MCF 10A (cell line): ENCODE measurements at regions not wholly inside any gene's neighbourhood (a gene's known extent, or its start where the extent isn't known, plus 50 kb on each side); places are given as distances from the start of the nearest gene placed in this dataset.

Experiments
- BruUV-seq: library from RNA; stranded (reverse); fragments of 400-500 nt; replicated peaks from 2 replicates; lab custom pipeline; 2021; lab: Mats Ljungman, UMichigan
- CTCF ChIA-PET: fragments of 300-600 bp; sonication (Branson Sonifier 250); formaldehyde crosslinking; extraction: SDS; loops from one replicate; lab custom pipeline; 2021; ENCODE audit warnings: antibody characterized with exemption, inconsistent platforms; lab: Yijun Ruan, JAX
- POLR2A ChIA-PET: fragments of 300-600, 350-650 bp; sonication (Branson Sonifier 250); formaldehyde crosslinking; extraction: SDS; loops from one replicate; lab custom pipeline; 2020; ENCODE audit warnings: antibody characterized with exemption, inconsistent platforms; lab: Yijun Ruan, JAX
- DNase-seq: peaks from one replicate; pipeline ENCODE4 v3.0.0-alpha.2; 2018; ENCODE audit not compliant: unreplicated experiment
- H3K27ac Mint-ChIP-seq: one replicate; pipeline ENCODE4 v1.8.0; 2022; ENCODE audit warnings: mild to moderate bottlenecking, low read depth, mixed read lengths; ENCODE audit not compliant: unreplicated experiment
- H3K27me3 Mint-ChIP-seq: one replicate; pipeline ENCODE4 v1.8.0; 2022; ENCODE audit warnings: mixed read lengths; ENCODE audit not compliant: insufficient read depth, unreplicated experiment
- H3K36me3 Mint-ChIP-seq: one replicate; pipeline ENCODE4 v1.8.0; 2022; ENCODE audit warnings: mild to moderate bottlenecking, moderate library complexity, mixed read lengths; ENCODE audit not compliant: insufficient read depth, unreplicated experiment
- H3K4me1 Mint-ChIP-seq: one replicate; pipeline ENCODE4 v1.8.0; 2022; ENCODE audit warnings: mixed read lengths; ENCODE audit not compliant: insufficient read depth, unreplicated experiment
- H3K4me3 Mint-ChIP-seq: one replicate; pipeline ENCODE4 v1.8.0; 2022; ENCODE audit warnings: mild to moderate bottlenecking, moderate library complexity, mixed read lengths; ENCODE audit not compliant: unreplicated experiment
- H3K9me3 Mint-ChIP-seq: one replicate; pipeline ENCODE4 v1.8.0; 2022; ENCODE audit warnings: mixed read lengths; ENCODE audit not compliant: unreplicated experiment
- CTCF ChIP-seq: fragments of 200-600 bp; IDR thresholded peaks from one replicate; pipeline ENCODE4 v1.8.0; 2022; ENCODE audit warnings: antibody characterized with exemption, mild to moderate bottlenecking; ENCODE audit not compliant: unreplicated experiment
- intact Hi-C: fragments of 100-400 bp; cut with micrococcal nuclease; formaldehyde crosslinking; loops from 2 replicates; pipeline ENCODE4 v1.14.1; 2022

DNA sequence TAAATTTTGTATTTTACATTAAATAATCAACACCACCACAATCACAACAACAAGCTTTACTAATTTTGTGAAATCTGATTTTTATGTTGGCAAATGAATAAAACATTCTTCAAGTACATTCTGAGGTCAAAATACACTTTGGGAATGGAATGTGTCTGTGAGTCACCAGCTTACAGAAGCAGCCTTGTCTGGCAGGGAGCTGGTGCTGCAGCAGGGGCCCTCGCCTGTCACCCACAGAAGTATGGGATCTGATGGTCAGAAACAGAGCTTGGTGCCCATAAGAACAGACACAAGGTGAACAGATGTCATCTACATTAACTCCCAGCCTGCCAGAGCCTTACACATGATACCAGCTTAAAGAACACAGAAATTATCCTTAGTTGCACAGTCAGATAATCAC, 496.9 kb downstream of the CCSER2 start:
- BruUV-seq = no TSS peak
- H3K4me1 Mint-ChIP-seq = no peaks in the 10 kb centered on the region
- H3K36me3 Mint-ChIP-seq = no peaks in the 10 kb centered on the region
- H3K9me3 Mint-ChIP-seq = no peaks in the 10 kb centered on the region
- no peaks in the 10 kb centered on the region for H3K27me3 Mint-ChIP-seq
- ChIA-PET POLR2A (no interaction called here), CTCF (interaction anchor here (0.5 to 1.2 kb wide), 4 partner anchors 12 to 1548 kb away, joined by 3 to 6 read pairs (median 3); no protein-coding TSS in a partner anchor)
- peak; percentile 59 for DNase-seq
- TF ChIP-seq CTCF = no peak
- no peak overlapping the region for H3K4me3 Mint-ChIP-seq
- intact Hi-C loops = no loop called here
- H3K27ac Mint-ChIP-seq = no peak overlapping the region

- Mint-ChIP-seq H3K36me3 (no peaks in the 10 kb centered on the region), H3K27ac (no peak overlapping the region), H3K27me3 (no peaks in the 10 kb centered on the region), H3K4me3 (no peak overlapping the region), H3K4me1 (no peaks in the 10 kb centered on the region), H3K9me3 (no peaks in the 10 kb centered on the region)
- intact Hi-C loops = no loop called here
- no TSS peak for BruUV-seq
- DNase-seq = no peak
- ChIA-PET POLR2A (interaction anchor here (0.6 kb wide), 2 partner anchors 62 to 78 kb away, joined by 3 read pairs; no protein-coding TSS in a partner anchor), CTCF (no interaction called here)
- TF ChIP-seq CTCF = no peak
Measured at GRCh38 chr10:84826704-84827103, 498.3 kb downstream of the CCSER2 start.

DNA sequence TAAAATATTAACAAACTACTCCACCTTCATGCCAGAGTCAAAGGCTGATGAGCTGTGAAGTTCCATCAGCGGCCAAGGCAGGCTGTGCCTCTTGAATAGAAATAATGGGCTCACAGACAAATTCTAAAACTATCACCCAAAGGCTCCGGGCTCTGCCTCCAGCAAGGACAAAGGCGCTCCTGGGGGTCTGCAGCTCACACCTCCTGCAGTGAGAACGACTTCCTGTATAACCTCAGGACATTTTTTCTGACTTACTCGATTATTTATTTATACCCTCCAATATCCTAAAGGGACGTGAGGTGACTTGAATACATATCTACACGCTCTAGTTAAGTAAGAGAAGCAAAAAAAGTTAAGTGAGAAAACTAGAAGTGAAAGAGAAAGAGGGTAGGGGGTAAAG, 500.7 kb downstream of the CCSER2 start:
- no peak for TF ChIP-seq CTCF
- Mint-ChIP-seq H3K36me3 (no peaks in the 10 kb centered on the region), H3K27me3 (no peaks in the 10 kb centered on the region), H3K27ac (no peak overlapping the region), H3K4me3 (no peak overlapping the region), H3K4me1 (no peaks in the 10 kb centered on the region), H3K9me3 (no peaks in the 10 kb centered on the region)
- intact Hi-C loops = no loop called here
- DNase-seq = no peak
- BruUV-seq = no TSS peak
- POLR2A ChIA-PET = no interaction called here
- CTCF ChIA-PET = no interaction called here

DNA sequence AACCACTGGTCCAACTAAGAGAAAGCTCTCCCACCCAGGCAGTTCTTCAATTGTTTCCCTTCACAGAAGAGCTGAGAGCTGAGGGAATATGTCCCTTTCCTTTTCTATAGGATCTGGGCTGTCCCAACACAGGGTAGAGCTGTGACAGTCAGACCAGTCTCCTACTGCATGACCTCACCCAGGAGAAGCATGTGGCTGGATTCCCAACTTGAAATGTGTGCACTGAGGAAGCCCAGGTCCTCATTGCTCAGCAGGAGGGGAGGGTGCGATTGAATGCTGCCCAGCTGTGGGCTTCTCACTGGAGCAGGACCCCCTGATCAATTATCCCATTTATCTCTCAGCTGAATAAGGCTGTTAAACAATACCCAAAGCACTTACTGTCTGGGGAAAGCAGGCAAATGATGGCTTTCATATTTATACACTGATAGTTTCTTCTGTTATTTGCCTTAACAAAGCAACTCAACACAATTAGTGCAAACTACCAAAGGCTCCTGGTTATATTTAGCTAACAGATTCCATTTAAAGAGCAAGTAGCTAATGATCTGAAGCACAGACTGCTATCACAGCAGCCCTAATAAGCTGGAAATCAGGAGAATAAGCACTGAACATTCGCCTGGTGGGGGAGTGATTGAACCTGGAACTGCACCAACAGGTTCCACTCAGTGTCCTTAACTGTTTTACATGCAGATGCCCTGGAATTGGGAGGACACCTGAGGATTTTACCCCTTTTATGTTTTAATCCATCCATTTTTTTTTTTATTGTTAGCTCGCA, 508.8 kb downstream of the CCSER2 start:
- intact Hi-C loops = no loop called here
- no peak for DNase-seq
- Mint-ChIP-seq H3K27me3 (no peaks in the 10 kb centered on the region), H3K9me3 (no peaks in the 10 kb centered on the region), H3K27ac (no peak overlapping the region), H3K36me3 (no peaks in the 10 kb centered on the region), H3K4me1 (no peaks in the 10 kb centered on the region), H3K4me3 (no peak overlapping the region)
- no peak for TF ChIP-seq CTCF
- CTCF ChIA-PET = interaction anchor here (0.6 to 0.8 kb wide), 5 partner anchors 9 to 242 kb away, joined by 3 to 4 read pairs (median 4); no protein-coding TSS in a partner anchor
- POLR2A ChIA-PET = interaction anchor here (0.7 kb wide), 1 partner anchor 1105 kb away, joined by 3 read pairs; no protein-coding TSS in a partner anchor
- BruUV-seq = no TSS peak
